NCI-H2196 treated with DMSO at 0.1 percent for 48 hours (cell line): ENCODE measurements at regions not wholly inside any gene's neighbourhood (a gene's known extent, or its start where the extent isn't known, plus 50 kb on each side); places are given as distances from the start of the nearest gene placed in this dataset.
"Not testable (repeated sequence)": the region's sequence is repeated elsewhere in the genome, so short reads cannot be mapped to it uniquely, and the experiment has no call there.

Source experiments
- DNase-seq: peaks from one replicate; lab custom pipeline; 2025; ENCODE audit not compliant: unreplicated experiment; lab: John Stamatoyannopoulos, UW

DNA sequence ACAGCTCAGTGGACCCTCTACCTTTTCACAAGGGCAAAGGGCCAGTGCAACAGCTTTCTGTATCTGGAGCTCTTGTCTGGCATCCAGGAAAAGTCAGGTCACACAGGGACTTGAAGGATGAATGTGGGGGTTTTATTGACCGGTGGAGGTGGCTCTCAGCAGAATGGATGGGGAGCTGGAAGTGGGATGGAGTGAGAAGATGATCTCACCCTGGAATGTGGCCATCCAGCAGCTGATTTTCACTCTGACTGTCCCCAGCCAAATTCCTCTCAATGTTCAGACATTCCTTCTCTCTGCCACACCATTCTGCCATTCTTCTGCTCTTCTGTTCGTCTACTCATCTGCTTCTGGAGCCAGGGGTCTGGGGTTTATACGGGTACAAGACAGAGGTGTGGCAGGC, 1119.9 kb downstream of the TAF11L14 start:
- DNase-seq: no peak

DNA sequence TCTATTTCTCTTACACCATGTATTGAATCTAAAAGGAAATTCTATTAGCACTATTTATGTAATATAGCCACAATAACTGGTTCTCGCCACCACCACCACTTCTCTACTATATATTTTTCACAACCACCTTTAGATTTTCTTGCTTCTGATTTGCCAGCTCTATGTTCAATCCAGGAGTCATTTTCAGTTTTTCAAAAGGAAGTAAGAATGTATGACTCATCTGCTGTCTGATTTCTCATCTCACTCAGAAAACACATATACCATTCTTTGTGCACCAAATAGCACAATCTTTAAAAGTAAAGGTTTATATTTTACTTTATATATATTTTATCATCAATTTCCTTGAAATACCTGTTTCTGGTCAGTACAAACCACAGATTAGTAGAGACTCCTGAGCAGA, 1127.5 kb downstream of the TAF11L14 start:
- DNase-seq: no peak

DNA sequence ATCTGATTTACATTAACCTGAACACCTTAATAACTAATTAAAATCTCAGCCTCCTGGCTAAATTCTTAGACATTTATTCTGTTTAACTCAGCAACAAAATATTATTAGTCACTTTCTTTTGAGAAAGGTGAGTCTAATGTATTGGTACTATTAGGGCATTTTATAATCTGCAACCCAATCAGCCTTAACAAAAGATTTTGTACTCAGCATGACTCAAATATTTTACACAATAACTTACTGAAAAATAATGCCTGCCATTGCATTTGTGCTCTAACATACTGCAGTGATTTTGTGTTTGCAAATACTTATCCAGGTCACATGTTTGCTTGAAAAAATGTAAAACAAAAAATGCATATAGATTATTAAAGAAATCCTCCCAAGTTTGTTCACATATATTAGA, 1129.9 kb downstream of the TAF11L14 start:
- DNase-seq: no peak

DNA sequence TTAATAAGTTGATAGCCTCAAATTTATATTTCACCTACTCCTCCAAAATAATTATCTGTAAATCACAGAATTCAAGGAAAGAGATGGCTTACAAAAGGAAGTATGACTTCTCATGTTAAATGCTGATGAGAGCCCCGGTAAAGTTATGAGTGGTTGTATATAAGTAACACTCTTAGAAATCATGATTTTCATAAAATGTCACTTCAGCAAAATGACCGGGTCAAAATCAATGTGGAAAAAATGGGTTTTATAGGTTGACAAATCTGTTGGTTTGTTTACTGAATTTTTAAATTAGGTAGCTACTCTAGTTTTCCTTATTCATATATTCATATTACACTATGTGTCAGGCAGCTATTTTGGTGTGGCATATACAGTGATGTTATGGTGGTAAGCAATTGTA, 1131.0 kb downstream of the TAF11L14 start:
- DNase-seq: no peak

DNA sequence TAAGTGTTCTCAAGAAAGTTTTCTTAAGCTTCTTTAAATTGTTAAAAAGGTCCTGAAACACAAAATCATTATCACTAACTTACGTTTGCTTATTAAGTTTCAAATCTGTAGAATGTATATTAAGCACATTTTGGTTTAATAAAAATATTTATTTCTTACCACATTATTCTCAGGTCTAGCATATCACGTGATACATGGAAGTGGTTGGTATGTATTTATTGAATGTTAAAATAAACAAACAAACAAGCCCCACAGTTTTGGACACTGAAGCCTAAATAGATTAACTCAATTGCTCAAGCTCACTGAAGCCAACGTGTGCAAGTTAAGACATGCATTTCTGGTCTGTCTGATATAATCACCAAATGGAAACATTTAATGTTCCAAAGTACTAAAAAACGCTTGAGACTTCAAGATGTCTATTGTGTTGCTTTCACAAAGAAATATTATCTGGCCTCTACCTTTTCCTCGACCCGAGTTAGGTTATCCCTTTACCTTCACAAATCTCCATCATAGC, 1136.9 kb downstream of the TAF11L14 start:
- no peak for DNase-seq

DNA sequence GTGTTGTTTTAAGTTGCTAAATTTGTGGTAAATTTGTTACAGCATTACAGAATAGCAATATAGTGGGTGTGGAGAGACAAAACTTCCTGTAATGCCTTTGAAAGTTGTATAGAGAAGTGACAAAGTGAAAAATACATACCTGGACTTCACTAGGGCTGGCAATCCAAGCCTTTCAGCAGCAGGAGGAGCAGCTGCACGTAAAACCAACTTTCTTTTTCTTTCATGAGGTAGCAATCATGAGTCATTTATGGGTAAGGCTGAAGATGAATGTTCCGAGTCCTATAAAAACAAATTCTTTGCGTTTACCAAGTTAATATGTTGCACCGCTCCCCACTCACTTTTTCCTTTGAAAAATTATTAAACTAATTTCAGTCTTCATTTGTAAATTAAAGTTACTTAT, 1138.2 kb downstream of the TAF11L14 start:
- no peak for DNase-seq

DNA sequence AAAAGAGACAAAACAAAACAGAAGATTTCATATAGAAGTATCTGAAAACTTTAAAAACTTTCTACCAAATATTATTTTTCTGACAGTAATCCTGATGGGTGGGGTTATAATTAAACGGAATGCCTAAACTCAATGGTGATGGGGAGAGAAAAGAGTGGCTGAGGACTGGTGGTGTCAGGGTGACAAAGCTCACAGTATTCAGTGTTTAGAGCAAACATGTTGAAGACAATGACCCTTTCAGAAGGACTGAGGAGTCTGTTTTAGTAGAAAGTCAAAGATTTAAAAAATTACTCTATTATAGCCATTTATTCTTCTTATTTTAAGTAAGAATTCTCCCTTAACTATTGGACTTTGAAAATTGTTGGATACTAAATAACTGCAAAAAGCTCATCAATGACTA, 1144.0 kb downstream of the TAF11L14 start:
- no peak for DNase-seq

DNA sequence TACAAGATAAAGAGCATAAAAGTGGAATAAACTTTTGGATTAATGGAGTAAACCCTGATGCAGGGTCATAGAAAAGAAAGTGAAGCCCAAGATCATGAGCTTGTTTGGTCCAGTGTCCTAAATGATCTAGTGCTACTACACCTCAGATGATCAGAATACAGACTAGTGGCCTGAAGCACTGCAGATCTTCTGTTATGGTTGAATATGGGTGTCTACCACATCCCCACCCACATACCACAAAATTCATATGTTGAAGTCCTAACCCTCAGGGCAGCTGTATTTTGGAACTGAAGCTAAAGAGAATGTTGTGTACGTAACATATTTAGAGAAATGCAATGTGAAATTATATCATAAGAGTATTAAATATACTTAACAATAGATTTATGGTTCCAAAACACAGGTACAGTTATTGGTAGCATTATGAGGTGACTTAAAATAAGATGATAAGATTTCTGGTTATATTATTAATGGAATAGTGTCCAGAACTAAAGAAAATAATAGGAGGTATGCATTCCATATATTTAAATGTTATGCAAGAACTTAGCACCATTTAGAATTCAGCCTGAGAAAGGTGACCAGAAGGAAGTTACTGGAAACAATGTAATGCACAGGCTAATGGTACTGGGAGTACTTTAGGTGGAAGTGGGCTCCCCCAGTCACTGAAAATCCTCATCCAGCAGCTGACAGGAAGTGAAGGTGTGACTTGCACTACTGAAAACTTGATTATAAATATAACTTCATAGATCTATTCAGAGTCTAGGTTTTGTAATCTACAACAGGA, 1155.1 kb downstream of the TAF11L14 start:
- no peak for DNase-seq

DNA sequence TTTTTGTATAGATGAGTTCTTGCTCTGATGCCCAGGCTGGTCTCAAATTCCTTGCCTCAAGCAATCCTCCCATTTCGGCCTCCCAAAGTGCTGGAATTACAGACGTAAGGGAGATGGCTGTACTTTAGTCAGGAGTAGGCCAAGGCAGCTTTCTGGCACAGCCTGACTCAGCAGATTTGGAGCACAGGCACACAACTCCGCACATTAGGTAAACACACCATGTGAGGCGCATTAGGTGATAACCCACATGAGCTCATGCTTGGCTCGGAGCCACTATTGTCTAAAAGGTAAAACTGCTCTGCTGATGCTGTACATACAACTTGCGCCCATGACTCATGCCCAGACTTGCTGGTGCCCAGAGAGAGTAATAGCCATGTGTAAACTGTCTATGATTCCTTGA, 1157.9 kb downstream of the TAF11L14 start:
- peak; percentile 6 for DNase-seq

DNA sequence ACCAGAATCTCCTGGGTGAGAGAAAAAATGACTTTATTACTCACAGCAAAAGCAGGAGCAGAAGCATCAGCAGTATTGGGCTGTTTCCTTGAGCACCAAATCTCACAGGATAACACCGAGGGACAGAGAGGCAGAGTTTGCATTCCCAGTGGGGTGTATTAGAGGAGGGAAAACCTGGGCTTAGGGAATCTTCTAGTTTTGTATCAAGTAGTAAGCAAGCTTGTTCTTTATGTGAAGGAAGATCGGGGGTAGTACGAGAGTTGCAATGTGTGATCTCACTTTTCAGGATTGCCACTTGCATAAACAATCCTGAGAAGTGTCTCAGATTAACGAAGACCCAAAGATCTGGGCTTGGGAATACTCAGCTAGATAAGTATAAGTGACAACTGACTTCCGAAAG, 1163.0 kb downstream of the TAF11L14 start:
- no peak for DNase-seq

DNA sequence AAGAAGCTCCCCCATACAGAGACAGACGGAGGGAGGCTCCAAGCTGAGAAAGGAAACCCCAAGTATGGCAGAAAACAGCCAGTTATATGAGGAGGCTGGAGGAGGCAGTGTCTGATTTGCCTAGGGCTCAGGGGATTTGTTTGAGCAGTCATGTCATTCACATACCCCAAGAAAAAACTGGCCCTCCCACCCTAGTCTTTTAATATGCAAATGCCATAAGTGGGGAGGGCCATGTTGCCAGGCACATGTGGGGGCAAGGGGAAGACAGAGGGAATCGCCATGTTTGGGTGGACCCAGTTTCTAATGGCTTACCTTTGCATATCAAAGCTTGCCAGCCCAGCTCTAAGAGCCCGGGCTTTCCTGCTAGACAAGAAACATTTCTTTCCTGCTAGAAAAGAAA, 1163.8 kb downstream of the TAF11L14 start:
- DNase-seq: no peak

DNA sequence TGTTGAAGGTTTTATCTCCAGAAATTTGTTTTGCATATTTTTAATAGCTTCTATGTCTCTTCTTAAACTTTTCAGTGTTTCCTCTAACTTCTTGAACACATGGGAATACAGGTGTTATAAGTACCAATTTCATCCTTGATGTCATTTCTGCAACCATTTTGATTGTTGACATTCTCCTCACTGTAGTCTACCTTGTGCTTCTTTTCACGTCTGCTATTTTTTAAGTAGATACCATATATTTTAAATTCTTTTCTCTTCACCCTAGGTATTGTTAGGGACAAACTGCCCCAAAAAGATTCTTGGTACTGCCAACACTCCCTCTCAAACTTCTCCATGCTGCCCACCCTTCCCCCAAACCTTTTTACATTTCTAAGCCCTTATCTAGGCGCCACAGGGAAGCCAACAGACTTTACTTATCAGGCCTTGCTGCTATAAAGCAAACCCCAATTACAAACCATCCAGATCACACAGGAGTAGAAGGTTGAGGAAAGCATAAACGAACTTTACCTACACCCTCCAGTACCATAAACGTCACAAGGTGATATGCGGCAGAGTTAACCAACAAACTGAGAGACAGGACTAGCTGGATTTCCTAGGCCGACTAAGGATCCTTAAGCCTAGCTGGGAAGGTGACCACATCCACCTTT, 1165.3 kb downstream of the TAF11L14 start:
- no peak for DNase-seq

DNA sequence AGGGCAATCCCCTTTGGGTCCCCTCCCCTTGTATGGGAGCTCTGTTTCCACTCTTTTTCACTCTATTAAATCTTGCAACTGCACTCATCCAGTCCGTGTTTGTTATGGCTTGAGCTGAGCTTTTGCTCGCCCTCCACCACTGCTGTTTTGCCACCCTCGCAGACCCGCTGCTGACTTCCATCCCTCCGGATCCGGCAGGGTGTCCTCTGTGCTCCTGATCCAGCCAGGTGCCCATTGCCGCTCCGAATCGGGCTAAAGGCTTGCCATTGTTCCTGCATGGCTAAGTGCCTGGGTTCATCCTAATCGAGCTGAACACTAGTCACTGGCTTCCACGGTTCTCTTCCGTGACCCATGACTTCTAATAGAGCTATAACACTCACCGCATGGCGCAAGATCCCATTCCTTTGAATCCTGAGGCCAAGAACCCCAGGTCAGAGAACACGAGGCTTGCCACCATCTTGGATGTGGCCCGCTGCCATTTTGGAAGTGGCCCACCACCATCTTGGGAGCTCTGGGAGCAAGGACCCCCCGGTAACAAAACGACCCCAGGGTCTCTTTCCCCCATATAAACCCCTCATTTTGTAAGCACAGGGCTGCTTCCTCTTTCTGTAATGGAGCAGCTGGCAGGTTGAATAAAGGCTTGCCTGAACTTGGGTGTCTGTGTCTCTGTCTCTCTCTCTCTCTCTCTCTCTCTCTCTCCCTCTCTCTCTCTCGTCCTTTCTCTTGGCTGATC, 1166.2 kb downstream of the TAF11L14 start:
- no peak for DNase-seq

DNA sequence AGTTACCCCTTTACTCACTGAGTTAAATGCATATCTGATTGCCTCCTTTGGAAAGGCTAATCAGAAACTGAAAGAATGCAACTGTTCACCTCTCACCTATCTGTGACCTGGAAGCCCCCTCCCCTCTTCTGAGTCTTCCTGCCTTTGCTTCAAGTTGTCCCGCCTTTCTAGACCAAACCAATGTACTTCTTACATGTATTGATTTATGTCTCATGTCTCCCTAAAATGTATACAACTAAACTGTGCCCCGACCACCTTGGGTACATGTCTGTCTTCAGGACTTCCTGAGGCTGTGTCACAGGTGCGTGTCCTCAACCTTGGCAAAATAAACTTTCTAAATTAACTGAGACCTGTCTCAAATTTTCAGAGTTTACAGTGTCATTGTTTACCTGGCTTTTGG, 1167.2 kb downstream of the TAF11L14 start:
- not testable (repeated sequence) for DNase-seq

DNA sequence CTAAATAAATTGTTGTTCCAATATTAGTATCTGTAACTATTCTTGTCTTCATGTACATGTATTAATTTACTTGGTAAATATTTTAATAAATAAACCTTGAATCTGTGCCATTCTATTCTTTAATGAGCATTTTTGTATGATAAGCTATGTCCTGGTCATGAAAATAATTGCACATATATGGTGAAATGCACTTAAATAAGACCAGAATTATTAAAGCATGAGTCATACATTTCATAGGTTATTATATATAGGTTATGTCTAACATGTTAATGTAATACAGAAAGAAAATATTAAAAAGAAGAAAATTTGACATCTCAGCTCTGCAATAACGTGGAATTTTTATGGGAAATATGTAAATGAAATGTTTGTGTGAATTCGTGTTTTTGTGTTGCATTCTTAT, 1168.1 kb downstream of the TAF11L14 start:
- DNase-seq: no peak

DNA sequence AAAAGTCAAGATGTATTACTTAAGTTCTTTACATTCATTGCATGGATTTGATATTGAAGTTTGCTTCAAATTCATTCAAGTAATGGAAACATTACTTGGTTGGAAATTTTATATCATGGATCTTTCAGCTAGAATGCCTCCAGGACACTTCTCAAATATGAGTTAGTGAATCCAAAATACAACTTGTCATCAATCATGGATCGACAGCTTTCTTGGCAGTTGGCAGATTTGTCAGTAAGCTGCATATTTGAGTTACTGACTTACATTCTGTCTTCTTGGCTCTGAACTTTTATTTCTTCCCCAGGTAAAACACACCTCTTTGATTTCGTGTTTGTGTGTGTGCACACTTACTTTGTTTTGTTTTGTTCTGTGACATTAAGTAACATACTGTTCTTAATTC, 1171.1 kb downstream of the TAF11L14 start:
- no peak for DNase-seq

DNA sequence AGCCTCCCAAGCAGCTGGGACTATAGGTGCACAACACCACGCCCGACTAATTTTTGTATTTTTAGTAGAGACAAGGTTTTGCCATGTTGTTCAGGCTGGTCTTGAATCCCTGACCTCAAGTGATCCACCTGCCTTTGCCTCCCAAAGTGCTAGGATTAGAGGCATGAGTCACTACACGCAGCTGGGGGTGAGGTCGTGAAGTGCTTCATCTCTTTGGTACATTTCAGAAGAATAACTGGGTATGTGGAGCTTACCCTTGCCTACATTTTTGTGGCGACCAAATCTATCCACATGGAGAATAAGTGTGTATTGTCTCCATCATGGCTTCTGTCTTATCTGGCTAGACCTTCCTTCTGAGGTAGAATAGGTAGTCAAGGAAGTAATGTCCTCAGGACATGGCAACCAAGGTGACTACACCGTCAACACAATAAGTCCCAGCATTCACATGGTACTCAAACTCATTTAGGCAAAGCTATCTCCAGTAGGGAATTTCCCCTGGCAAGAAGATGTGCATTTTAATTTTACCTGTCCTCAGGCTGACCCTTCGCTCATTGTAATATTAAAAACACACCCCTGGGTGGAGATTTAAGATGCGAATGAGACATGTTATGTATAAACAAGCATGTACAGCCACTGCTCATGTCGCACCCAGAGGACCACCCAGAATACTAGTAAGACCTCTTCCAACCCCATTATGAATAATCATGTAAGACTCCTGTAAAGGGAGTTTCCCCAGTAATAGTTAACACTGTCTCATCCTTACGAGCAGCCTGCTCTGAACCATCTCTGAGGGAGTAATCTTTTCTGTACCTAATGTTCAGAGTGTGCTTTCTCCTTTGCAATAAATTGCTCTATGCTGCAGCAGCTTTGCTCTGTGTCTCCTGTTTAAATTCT, 1173.2 kb downstream of the TAF11L14 start:
- no peak for DNase-seq

DNA sequence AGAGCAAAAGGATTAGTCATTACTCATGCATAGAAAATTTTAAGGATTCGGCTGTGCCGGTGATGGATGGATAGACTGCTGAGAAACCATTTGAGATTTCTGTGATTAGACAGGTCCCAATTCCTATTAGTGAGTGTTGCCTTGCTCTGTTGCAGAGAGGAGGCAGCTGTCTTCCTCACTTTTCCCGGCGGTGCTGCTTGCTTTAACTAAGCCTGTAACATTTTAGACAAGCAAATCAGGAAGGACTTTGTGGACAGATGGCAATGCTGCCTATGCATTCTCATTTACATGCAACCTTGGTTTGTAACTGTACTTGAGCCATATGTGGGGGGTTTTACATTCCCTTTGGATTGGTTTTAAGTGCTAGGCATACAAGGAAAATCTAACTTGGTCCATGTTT, 1176.3 kb downstream of the CDH18 start:
- no peak for DNase-seq

DNA sequence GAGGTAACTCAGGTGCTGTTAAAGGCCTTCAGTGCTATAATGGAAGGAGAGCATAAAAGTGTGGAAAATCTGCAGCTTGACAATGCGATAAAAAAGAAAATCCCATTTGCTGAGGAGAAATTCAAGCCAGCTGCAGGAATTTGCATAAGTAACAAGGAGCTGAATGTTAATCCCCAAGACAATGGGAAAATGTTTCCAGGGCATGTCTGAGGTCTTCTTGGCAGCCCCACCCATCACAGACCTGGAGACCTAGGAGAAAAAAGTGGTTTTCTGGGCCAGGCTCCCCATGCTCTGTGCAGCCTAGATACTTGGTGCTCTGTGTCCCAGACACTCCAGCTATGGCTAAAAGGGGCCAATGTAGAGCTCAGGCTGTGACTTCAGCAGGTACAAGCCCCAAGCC, 1159.6 kb downstream of the CDH18 start:
- no peak for DNase-seq

DNA sequence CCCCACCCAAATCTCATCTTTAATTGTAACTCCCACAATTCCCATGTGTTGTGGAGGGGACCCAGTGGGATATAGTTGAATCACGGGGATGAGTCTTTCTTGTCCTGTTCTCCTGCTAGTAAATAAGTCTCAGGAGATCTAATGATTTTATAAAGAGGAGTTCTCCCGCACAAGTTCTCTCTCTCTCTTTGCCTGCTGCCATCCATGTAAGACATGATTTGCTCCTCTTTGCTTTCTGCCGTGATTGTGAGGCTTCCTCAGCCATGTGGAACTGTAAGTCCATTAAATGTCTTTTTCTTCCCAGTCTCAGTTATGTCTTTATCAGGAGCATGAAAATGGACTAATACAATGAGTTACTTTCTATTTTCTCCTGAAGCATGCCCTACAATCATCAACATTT, 1158.5 kb downstream of the CDH18 start:
- no peak for DNase-seq

DNA sequence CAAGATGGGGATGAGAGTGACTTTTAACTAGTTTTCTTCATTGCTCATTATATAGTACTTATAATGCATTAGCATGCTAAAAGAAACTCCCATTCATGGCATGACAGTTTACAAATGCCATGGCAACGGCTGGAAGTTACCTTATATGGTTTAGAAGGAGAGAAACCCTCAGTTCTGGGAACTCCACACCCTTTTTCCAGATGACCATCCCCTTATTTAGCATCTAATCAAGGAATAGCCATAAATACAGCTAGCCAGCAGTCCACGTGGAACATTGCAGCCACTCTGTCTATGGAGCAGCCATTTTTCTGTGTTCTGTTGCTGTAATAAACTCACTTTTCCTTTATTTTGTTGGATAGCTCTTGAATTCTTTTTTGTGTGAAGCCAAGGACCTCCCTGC, 1137.8 kb downstream of the CDH18 start:
- no peak for DNase-seq
